ENCODE measurements at regions not wholly inside any gene's neighbourhood (a gene's known extent, or its start where the extent isn't known, plus 50 kb on each side); places are given as distances from the start of the nearest gene placed in this dataset.

DNA sequence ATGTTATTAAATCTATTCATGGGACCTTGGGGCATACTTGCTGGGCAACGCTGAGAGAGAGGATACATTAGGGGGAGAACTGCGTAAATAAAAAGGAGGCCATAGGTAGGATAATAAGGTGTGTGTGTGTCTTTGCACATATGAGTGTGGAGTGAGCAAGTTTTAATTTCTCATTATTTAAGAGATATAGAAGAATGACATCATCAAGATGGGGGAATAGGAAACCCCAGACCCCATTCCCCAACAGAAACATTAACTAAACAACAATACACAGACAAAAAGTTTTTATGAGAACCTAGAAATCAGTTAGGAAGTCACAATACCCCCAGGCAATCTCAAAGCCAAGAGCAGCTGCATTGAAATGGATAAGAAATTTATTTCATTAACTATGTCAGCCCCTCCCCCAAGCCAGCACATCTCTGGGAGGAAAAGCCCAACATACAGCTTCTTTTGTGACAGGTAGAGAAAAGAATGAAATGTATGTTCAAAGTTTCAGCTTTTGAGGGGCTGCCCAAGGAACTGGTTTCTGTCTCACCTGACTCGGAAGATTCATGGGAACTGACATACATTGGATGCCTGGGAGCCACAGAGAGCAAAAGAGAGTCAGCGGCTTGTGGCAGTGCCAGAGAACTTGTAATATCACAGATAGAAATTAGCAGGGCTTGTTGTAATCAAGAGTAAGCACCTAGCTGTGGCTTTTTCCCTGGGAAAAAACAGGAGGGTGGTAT, 234.3 kb upstream of the NFIA start:
- Histone ChIP-seq H3K9me3 (ENCODE audit: control insufficient read depth, low read depth, low read length) (no peaks in the 10 kb centered on the region), H4K20me1 (ENCODE audit: control insufficient read depth, insufficient read depth, insufficient read length) (no peaks in the 10 kb centered on the region), H2BK15ac (ENCODE audit: low read depth, low read length) (no peak overlapping the region), H4K5ac (ENCODE audit: insufficient read length, low read depth, low read length) (no peak overlapping the region), H2BK20ac (ENCODE audit: low read depth, low read length, poor library complexity, severe bottlenecking) (no peak overlapping the region), H3K23ac (ENCODE audit: insufficient read length, low read depth, low read length) (no peak overlapping the region), H3K14ac (ENCODE audit: insufficient read depth, low read length) (no peak overlapping the region), H3K4me2 (ENCODE audit: insufficient read depth, insufficient read length, low read length) (no peak overlapping the region), H3K18ac (ENCODE audit: insufficient read length, low read depth, low read length) (no peak overlapping the region), H4K8ac (replicated peaks; ENCODE audit: insufficient read length, low read depth, low read length) (no peak overlapping the region), H2BK5ac (ENCODE audit: insufficient read length, low read length) (no peak overlapping the region), H3K23me2 (ENCODE audit: insufficient read length, low read depth, low read length, poor library complexity, severe bottlenecking) (no peaks in the 10 kb centered on the region), H3K56ac (ENCODE audit: insufficient read length, low read depth, low read length) (no peak overlapping the region), H3K9ac (ENCODE audit: extremely low read depth, insufficient read length, low read length) (no peak overlapping the region), H3K27ac (ENCODE audit: insufficient read length, low read depth, low read length) (no peak overlapping the region), H2BK12ac (ENCODE audit: insufficient read length, low read depth, low read length) (no peak overlapping the region), H3K4ac (ENCODE audit: low read depth, low read length) (no peak overlapping the region), H2BK120ac (ENCODE audit: low read depth, low read length, poor library complexity, severe bottlenecking) (no peak overlapping the region), H3T11ph (ENCODE audit: low read length) (peak overlapping the region; percentile 54), H3K79me2 (ENCODE audit: insufficient read depth, low read length) (no peaks in the 10 kb centered on the region), H3K27me3 (ENCODE audit: insufficient read depth, low read length) (no peaks in the 10 kb centered on the region), H3K4me1 (ENCODE audit: insufficient read depth, low read length) (peaks cover 7% of the 10 kb centered on the region), H2AK5ac (ENCODE audit: insufficient read length, low read length) (no peak overlapping the region), H3K79me1 (ENCODE audit: insufficient read depth, low read depth, low read length, poor library complexity, severe bottlenecking) (no peaks in the 10 kb centered on the region), H2AFZ (ENCODE audit: low read length) (peak overlapping the region; percentile 67), H4K91ac (ENCODE audit: insufficient read length, low read depth, low read length) (no peak overlapping the region)
- peaks cover 21 to 22% of the 10 kb centered on the region in 2 experiments for H3K4me1 Mint-ChIP-seq
- no peak overlapping the region; a peak in 1 of 5 replicates for H3K4me3 Mint-ChIP-seq
- TF ChIP-seq, protein P1, sequence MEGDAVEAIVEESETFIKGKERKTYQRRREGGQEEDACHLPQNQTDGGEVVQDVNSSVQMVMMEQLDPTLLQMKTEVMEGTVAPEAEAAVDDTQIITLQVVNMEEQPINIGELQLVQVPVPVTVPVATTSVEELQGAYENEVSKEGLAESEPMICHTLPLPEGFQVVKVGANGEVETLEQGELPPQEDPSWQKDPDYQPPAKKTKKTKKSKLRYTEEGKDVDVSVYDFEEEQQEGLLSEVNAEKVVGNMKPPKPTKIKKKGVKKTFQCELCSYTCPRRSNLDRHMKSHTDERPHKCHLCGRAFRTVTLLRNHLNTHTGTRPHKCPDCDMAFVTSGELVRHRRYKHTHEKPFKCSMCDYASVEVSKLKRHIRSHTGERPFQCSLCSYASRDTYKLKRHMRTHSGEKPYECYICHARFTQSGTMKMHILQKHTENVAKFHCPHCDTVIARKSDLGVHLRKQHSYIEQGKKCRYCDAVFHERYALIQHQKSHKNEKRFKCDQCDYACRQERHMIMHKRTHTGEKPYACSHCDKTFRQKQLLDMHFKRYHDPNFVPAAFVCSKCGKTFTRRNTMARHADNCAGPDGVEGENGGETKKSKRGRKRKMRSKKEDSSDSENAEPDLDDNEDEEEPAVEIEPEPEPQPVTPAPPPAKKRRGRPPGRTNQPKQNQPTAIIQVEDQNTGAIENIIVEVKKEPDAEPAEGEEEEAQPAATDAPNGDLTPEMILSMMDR (conservative IDR thresholded peaks at IDR 0.05) = no peak
- H3K9me3 Mint-ChIP-seq = peaks cover 32 to 34% of the 10 kb centered on the region in 2 experiments
- no CpG with 5 or more reads among the region's 4 CpGs for WGBS (ENCODE audit: extremely low coverage, insufficient read length, low lambda C conversion rate)
- H3K27me3 Mint-ChIP-seq (ENCODE audit: low read depth) = peaks cover 3% of the 10 kb centered on the region; the same call in 1 of the 2 replicates
- peak overlapping the region; percentile 71 to 87 (median 77) for H3K27ac Mint-ChIP-seq
- peak; percentile 35 for DNase-seq
- peaks cover 27 to 33% (median 28%) of the 10 kb centered on the region in 3 experiments for H3K36me3 Mint-ChIP-seq (ENCODE audit: insufficient read depth in 1 of 3, low read depth in 3 of 3)
